ENCODE measurements at regions not wholly inside any gene's neighbourhood (a gene's known extent, or its start where the extent isn't known, plus 50 kb on each side); places are given as distances from the start of the nearest gene placed in this dataset.

GRCh38 chr10:92747066-92747465 lies 57.3 kb downstream of the HHEX start:
- DNase-seq = no peak
- Histone ChIP-seq H3K9ac (ENCODE audit: low read length) (no peak overlapping the region), H2AFZ (ENCODE audit: low read length) (no peak overlapping the region), H4K20me1 (ENCODE audit: insufficient read depth, low read length) (no peaks in the 10 kb centered on the region), H3K79me2 (ENCODE audit: low read length) (no peaks in the 10 kb centered on the region), H3K4me2 (ENCODE audit: low read depth, low read length) (no peak overlapping the region), H3K36me3 (replicated peaks; ENCODE audit: insufficient read depth, low read length) (no peaks in the 10 kb centered on the region), H3K9me2 (replicated peaks; ENCODE audit: insufficient read depth, low read length) (no peaks in the 10 kb centered on the region), H3K4me3 (ENCODE audit: low read length) (no peak overlapping the region), H3K9me3 (replicated peaks; ENCODE audit: insufficient read depth, low read length) (no peaks in the 10 kb centered on the region), H3K27me3 (replicated peaks; ENCODE audit: insufficient read depth, low read length) (peaks cover 23% of the 10 kb centered on the region; the same call in 1 of the 2 replicates), H3K27ac (ENCODE audit: low read length) (no peak overlapping the region), H3K4me1 (ENCODE audit: low read length) (peaks cover 21% of the 10 kb centered on the region), H3F3A (ENCODE audit: insufficient read depth, low read length) (peaks cover 8% of the 10 kb centered on the region)
- TF ChIP-seq EZH2 (optimal IDR thresholded peaks at IDR 0.05; ENCODE audit: low read depth, low read length) = no peak
- no peak for TF ChIP-seq EZH2phosphoT487 (IDR thresholded peaks at IDR 0.05; ENCODE audit: low read length)
- TF ChIP-seq CTCF (IDR thresholded peaks at IDR 0.05; ENCODE audit: low read length) = no peak

- no peaks in the 10 kb centered on the region for H3K9me2 ChIP-seq (replicated peaks; ENCODE audit: insufficient read depth, low read length)
- TF ChIP-seq EZH2phosphoT487 (IDR thresholded peaks at IDR 0.05; ENCODE audit: low read length) (no peak), CTCF (IDR thresholded peaks at IDR 0.05; ENCODE audit: low read length) (no peak), EZH2 (optimal IDR thresholded peaks at IDR 0.05; ENCODE audit: low read depth, low read length) (no peak)
- no peak overlapping the region for H3K27ac ChIP-seq (ENCODE audit: low read length)
- peaks cover 23% of the 10 kb centered on the region; the same call in 1 of the 2 replicates for H3K27me3 ChIP-seq (replicated peaks; ENCODE audit: insufficient read depth, low read length)
- H3K4me2 ChIP-seq (ENCODE audit: low read depth, low read length) = no peak overlapping the region
- no peaks in the 10 kb centered on the region for H3K36me3 ChIP-seq (replicated peaks; ENCODE audit: insufficient read depth, low read length)
- H2AFZ ChIP-seq (ENCODE audit: low read length) = no peak overlapping the region
- H3K9ac ChIP-seq (ENCODE audit: low read length) = no peak overlapping the region
- H3K4me3 ChIP-seq (ENCODE audit: low read length) = no peak overlapping the region
- H3K79me2 ChIP-seq (ENCODE audit: low read length) = no peaks in the 10 kb centered on the region
- DNase-seq = no peak
- no peaks in the 10 kb centered on the region for H4K20me1 ChIP-seq (ENCODE audit: insufficient read depth, low read length)
- H3K4me1 ChIP-seq (ENCODE audit: low read length) = peaks cover 19% of the 10 kb centered on the region
- no peaks in the 10 kb centered on the region for H3K9me3 ChIP-seq (replicated peaks; ENCODE audit: insufficient read depth, low read length)
- H3F3A ChIP-seq (ENCODE audit: insufficient read depth, low read length) = peaks cover 3% of the 10 kb centered on the region
Measured at GRCh38 chr10:92747600-92747999, 57.8 kb downstream of the HHEX start.

DNA sequence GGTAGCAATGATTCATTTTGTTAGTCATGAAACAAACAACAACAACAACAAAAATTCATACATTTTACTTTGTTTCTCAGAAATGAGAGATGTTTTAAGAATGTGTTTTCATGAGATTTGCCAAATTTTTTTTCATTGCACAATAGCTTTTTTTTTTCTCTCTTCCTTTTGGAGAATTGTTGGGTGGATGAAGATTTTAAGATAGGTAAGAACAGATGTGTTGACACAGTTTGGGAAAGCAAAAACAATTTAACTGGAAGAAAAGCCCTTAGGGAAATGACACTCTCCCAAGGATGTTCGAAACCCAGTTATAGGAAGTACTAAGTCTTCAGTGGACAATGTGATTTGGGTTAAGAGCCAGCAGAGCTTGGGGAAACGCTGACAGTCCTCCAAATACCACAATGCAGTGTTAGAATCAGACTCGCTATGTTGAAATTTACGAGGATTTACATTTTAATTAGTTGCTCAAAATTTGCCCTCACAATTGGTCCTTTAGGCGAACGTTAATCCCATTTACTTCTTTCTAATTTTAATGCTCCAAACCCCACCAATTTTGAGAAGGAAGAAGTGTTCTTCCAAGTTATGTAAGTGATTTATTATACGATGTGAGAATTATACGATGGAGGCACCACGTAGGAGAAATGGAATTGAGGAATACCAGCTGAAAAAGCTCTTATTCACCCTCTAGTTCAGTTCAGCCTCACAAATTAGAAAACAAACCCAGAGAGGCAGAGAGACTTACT lies 61.2 kb downstream of the HHEX start:
- no peak overlapping the region for H3K9ac ChIP-seq (ENCODE audit: low read length)
- H3K9me2 ChIP-seq (replicated peaks; ENCODE audit: insufficient read depth, low read length) = no peaks in the 10 kb centered on the region
- H3K4me3 ChIP-seq (ENCODE audit: low read length) = no peak overlapping the region
- H4K20me1 ChIP-seq (ENCODE audit: insufficient read depth, low read length) = no peaks in the 10 kb centered on the region
- H2AFZ ChIP-seq (ENCODE audit: low read length) = no peak overlapping the region
- peaks cover 7% of the 10 kb centered on the region; the same call in 1 of the 2 replicates for H3K27me3 ChIP-seq (replicated peaks; ENCODE audit: insufficient read depth, low read length)
- H3K27ac ChIP-seq (ENCODE audit: low read length) = no peak overlapping the region
- H3K4me2 ChIP-seq (ENCODE audit: low read depth, low read length) = no peak overlapping the region
- DNase-seq = no peak
- H3F3A ChIP-seq (ENCODE audit: insufficient read depth, low read length) = peaks cover 5% of the 10 kb centered on the region
- no peaks in the 10 kb centered on the region for H3K9me3 ChIP-seq (replicated peaks; ENCODE audit: insufficient read depth, low read length)
- no peaks in the 10 kb centered on the region for H3K36me3 ChIP-seq (replicated peaks; ENCODE audit: insufficient read depth, low read length)
- peaks cover 11% of the 10 kb centered on the region for H3K4me1 ChIP-seq (ENCODE audit: low read length)
- no peak for TF ChIP-seq EZH2phosphoT487 (IDR thresholded peaks at IDR 0.05; ENCODE audit: low read length)
- no peak for TF ChIP-seq CTCF (IDR thresholded peaks at IDR 0.05; ENCODE audit: low read length)
- no peak for TF ChIP-seq EZH2 (optimal IDR thresholded peaks at IDR 0.05; ENCODE audit: low read depth, low read length)
- no peaks in the 10 kb centered on the region for H3K79me2 ChIP-seq (ENCODE audit: low read length)

Measured in MM.1S (cell line).